ENCODE measurements at regions not wholly inside any gene's neighbourhood (a gene's known extent, or its start where the extent isn't known, plus 50 kb on each side); places are given as distances from the start of the nearest gene placed in this dataset.

DNA sequence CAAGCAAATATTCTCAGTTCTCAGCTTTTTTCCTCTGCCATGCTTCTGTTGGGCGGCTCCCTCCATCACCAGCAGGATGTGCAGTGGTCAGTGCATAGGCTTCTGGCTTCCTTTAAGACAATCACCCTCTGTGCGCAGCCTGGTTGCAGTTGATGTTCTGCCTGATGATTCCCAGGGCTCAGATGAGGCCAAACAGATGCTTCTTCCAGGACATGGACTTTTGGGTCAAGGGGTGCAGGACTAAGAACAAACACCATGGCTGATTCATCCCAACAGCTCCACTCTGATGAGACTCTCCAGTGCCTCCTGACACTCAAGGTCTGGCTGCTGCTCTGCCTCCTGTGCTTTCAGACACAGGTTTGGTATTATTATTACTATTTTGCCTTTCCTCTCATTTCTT is 554.8 kb upstream of the CDH4 start:
- in situ Hi-C loops (cut with MboI; ENCODE audit: low sequenced_read_pairs), result no loop called here

- in situ Hi-C loops (cut with MboI; ENCODE audit: low sequenced_read_pairs), result no loop called here
Observed at GRCh38 chr20:60700728-60701127, 551.3 kb upstream of the CDH4 start.

DNA sequence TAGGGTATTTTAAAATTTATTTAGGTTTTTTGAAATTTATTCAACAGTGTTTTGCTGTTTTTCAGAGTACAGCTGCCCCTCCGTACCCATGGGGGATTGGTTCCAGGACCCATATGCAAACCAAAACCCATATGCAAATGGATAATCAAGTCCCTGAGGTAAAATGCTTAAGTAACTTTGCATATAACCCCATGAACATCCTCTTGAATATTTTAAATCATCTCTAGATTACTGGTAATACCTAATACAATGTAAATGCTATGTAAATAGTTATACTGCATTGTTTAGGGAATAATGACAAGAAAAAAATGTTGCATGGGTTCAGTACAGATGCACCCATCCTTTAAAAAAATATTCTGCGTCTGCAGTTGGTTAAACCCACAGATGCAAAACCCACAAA is 547.9 kb upstream of the CDH4 start:
- in situ Hi-C loops (cut with MboI; ENCODE audit: low sequenced_read_pairs), result no loop called here

GRCh38 chr20:60713396-60713795 is 538.7 kb upstream of the CDH4 start:
- in situ Hi-C loops (cut with MboI; ENCODE audit: low sequenced_read_pairs), result no loop called here

GRCh38 chr20:60715172-60715571 is 536.9 kb upstream of the CDH4 start:
- in situ Hi-C loops (cut with MboI; ENCODE audit: low sequenced_read_pairs), result no loop called here

DNA sequence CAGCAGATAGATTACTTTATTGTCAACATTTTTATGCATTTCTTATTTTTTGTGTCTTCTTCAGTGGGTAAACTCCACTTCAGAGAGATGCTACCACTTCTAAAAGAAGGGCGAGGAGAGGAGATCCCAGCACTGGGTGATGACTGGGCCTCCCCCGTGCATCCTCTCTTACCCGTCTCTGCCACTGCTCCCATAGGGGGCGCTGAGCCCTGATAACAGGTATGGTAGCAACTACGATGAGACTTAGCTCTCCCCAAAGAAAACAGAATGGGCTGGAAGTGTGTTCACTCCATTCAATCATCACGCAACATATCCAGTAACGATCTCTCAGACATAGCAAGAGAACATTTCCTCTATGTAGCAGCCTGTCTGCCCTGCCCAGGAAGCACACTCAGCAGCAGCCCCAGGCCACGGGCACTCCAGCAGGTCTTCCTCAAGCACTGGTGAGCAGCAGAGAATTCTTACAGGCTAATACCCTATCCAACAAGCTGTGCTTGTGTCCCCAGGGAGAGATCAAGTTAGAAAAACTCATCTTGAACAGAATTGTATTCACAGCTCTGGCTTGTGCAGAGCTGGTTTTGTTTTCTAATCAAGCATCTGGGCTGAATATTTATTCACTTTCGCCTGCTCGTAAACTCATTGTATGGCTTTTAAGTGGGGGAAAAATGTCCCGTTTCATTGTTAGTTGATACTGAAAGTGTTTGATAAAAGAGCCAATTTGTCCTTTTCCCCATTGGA is 533.1 kb upstream of the CDH4 start:
- in situ Hi-C loops (cut with MboI; ENCODE audit: low sequenced_read_pairs), result no loop called here

GRCh38 chr20:60725311-60725906 is 526.7 kb upstream of the CDH4 start:
- in situ Hi-C loops (cut with MboI; ENCODE audit: low sequenced_read_pairs), result no loop called here

DNA sequence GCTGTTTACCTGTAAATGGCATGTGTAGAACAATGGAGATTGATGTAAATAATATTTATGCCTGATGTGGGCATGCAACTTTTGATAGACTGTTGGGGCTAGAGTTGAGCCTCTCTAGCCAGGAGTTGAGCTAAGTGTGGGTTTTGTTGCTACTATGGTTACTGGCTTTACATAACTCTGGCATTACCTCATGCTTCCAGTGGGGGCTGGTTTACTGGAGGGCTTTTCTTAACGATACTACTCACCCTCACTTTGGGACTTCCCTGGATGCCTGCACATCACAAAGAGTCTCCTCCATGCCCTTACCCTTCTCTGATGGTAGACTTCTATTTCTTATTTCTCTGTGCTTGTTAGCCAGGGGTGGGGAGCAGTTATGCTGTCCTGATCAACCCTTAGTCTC is 524.6 kb upstream of the CDH4 start:
- in situ Hi-C loops (cut with MboI; ENCODE audit: low sequenced_read_pairs), result no loop called here

- in situ Hi-C loops (cut with MboI; ENCODE audit: low sequenced_read_pairs), result no loop called here
Observed at GRCh38 chr20:60728705-60729104, 523.4 kb upstream of the CDH4 start.

DNA sequence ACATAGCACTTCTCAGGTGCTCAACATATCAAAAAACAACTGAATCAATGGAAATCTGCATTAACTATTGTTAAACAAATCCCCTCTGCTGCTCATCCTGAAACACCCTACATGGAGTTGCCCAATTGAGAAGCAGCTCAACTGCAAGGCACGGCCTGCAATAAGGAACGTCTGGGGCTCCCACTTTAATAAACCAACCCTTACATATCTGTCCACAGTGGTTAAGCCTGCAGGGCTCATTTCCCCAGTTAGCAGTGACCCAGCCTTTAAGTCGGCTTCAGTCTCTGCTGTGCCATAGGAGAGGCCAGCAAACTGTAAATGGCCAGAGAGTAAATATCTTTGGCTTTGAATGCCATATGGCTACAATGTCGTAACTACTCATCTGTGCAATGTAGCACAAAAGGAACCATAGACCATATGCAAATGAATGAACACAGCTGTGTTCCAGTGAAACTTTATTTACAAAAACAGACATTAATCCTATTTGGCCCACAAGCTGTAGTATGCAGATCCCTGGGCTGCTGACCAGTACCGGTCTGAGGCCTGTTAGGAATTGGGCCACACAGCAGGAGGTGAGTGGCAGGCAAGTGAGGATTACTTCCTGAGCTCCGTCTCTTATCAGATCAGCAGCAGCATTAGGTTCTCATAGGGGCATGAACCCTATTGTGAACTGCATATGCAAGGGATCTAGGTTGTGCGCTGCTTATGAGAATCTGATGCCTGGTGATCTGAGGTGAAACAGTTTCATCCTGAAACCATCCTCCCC is 522.7 kb upstream of the CDH4 start:
- in situ Hi-C loops (cut with MboI; ENCODE audit: low sequenced_read_pairs), result no loop called here

GRCh38 chr20:60732322-60732721 is 519.7 kb upstream of the CDH4 start:
- in situ Hi-C loops (cut with MboI; ENCODE audit: low sequenced_read_pairs), result no loop called here

DNA sequence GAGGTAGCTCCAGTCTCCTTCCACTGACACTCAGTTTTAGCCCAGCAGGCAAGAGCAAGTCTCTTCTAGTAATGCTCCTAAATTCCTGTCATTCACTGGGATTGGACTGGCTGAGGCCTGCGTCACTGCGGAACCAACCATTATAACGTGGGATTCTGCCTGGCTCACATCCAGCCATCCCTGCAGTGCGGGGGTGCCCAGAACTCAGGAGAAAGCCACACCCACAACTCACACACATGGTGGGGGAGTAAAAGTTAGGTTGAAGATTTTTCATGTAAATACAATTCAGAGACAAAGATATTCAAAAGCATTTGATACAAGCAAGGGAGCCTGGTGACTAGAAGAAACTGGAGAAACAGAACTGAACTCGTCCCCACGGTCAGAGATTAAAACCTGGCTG is 504.0 kb upstream of the CDH4 start:
- in situ Hi-C loops (cut with MboI; ENCODE audit: low sequenced_read_pairs), result no loop called here

- in situ Hi-C loops (cut with MboI; ENCODE audit: low sequenced_read_pairs), result no loop called here
Observed at GRCh38 chr20:60749804-60750602, 502.1 kb upstream of the CDH4 start.

DNA sequence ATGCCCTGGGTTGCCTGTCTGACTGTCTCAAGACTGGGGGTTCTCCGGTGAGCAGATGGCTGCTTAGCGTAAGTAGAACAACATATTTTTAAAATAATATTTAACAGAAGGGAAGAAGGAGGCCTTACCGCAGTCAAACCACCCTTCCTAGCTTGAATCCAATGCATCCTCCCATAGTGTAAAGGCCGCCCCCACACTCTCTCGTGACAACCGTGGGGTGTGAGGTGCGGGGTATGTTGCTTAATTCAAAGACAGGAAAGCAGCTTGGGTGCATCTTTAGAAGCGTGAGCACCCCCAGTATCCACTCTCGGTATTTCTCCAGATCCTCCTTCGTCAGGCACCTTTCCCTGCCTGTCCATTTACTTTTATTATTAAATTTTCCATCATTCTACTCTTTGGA is 501.2 kb upstream of the CDH4 start:
- in situ Hi-C loops (cut with MboI; ENCODE audit: low sequenced_read_pairs), result no loop called here

GRCh38 chr20:60751826-60752225 is 500.2 kb upstream of the CDH4 start:
- in situ Hi-C loops (cut with MboI; ENCODE audit: low sequenced_read_pairs), result no loop called here

DNA sequence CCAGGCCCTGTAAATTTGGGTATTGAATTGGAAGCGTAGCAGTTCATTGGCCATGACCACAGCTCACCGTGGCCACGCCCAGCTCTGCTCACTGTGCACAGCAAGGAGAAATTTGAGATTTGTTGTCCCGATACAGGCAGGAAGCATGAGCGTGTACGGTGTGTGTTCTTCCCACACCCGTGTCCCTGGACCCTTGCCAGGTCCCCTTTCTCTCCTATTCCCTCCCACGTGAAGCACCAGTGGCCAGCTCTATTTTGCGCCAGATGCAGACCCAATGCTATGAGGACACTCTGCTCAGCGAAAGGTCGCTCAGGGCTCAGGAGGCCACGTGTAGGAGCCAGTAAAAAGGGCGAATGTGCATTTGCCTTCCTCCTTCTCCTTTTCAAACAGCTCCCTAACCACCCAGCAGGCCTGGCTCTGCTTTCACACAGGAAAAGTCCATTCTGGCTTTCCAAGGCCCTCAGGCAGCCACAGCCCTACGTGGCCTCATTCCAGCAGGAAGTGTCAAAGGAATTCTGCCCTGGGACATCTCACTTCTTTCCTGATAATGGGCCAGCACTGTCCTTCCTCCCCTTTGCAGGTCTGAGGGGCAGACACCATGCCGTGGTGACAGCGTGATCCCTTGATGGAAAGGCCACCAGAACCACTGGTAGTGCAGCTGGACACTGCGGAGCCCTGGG is 499.2 kb upstream of the CDH4 start:
- in situ Hi-C loops (cut with MboI; ENCODE audit: low sequenced_read_pairs), result no loop called here

- in situ Hi-C loops (cut with MboI; ENCODE audit: low sequenced_read_pairs), result no loop called here
Observed at GRCh38 chr20:60754856-60755255, 497.2 kb upstream of the CDH4 start.

GRCh38 chr20:60759651-60760050 is 492.4 kb upstream of the CDH4 start:
- in situ Hi-C loops (cut with MboI; ENCODE audit: low sequenced_read_pairs), result no loop called here

- in situ Hi-C loops (cut with MboI; ENCODE audit: low sequenced_read_pairs), result no loop called here
Observed at GRCh38 chr20:60760256-60761000, 491.6 kb upstream of the CDH4 start.

GRCh38 chr20:60761056-60761455 is 491.0 kb upstream of the CDH4 start:
- in situ Hi-C loops (cut with MboI; ENCODE audit: low sequenced_read_pairs), result no loop called here
